Prostate gland (tissue), 2 donors: ENCODE measurements at regions not wholly inside any gene's neighbourhood (a gene's known extent, or its start where the extent isn't known, plus 50 kb on each side); places are given as distances from the start of the nearest gene placed in this dataset.

Experiments
- POLR2AphosphoS5 ChIP-seq: sonication (generic); formaldehyde crosslinking; IDR thresholded peaks from one replicate; pipeline ENCODE4 v1.6.1; 2017; ENCODE audit warnings: antibody characterized with exemption
- TF ChIP-seq, protein P1 (sequence below), 4 experiments: fragments of 200-600 bp in 2 of 4; fragments of 450-650 bp in 2 of 4; sonication (generic) in 2 of 4; IDR thresholded peaks; 1 replicate in 3 of 4; 2 replicates in 1 of 4; pipeline ENCODE4 v1.5.1; 2016 to 2019; ENCODE audit warnings: antibody characterized with exemption in 4 of 4, mild to moderate bottlenecking in 2 of 4, moderate library complexity in 2 of 4

DNA sequence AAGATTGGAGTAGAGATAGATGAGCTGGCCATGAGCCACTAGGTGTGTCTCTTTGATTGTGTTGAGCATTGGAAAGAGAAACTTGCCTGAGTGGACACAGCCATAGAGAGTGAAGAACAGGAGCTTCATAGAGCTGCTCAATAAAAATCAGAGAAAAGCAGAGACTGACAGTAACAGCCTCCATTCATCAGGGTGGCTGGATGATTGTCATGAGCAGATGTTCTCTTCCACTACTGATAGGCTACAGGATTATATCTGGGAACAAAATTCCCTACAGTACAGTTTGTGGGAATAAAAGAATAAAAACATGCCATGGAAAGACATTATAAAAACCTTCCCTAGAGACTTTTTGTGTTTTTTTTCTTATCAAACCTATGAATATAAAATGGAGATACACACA, 404.8 kb upstream of the ACVR2A start:
- TF ChIP-seq, protein P1, sequence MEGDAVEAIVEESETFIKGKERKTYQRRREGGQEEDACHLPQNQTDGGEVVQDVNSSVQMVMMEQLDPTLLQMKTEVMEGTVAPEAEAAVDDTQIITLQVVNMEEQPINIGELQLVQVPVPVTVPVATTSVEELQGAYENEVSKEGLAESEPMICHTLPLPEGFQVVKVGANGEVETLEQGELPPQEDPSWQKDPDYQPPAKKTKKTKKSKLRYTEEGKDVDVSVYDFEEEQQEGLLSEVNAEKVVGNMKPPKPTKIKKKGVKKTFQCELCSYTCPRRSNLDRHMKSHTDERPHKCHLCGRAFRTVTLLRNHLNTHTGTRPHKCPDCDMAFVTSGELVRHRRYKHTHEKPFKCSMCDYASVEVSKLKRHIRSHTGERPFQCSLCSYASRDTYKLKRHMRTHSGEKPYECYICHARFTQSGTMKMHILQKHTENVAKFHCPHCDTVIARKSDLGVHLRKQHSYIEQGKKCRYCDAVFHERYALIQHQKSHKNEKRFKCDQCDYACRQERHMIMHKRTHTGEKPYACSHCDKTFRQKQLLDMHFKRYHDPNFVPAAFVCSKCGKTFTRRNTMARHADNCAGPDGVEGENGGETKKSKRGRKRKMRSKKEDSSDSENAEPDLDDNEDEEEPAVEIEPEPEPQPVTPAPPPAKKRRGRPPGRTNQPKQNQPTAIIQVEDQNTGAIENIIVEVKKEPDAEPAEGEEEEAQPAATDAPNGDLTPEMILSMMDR (IDR thresholded peaks at IDR 0.05) = no peak
- no peak for TF ChIP-seq POLR2AphosphoS5
